ENCODE measurements at regions not wholly inside any gene's neighbourhood (a gene's known extent, or its start where the extent isn't known, plus 50 kb on each side); places are given as distances from the start of the nearest gene placed in this dataset.

GRCh38 chr6:9116026-9116425 is 680.7 kb upstream of the SLC35B3 start:
- ATAC-seq (no peak), DNase-seq (ENCODE audit: low read depth, low spot score) (no peak)
- no peaks in the 10 kb centered on the region for H3K9me3 ChIP-seq (ENCODE audit: control insufficient read depth, insufficient read depth, low read depth, low read length)
- no peak overlapping the region for H3K27ac ChIP-seq (ENCODE audit: low read length)
- H3K27me3 ChIP-seq (ENCODE audit: control insufficient read depth, insufficient read depth, low read length), result no peaks in the 10 kb centered on the region
- H3K4me3 ChIP-seq (ENCODE audit: low read depth in 2 of 2, low read length in 2 of 2), result no peak overlapping the region
- no TSS peak for BruUV-seq (replicated peaks)
- ChIA-PET POLR2A (no interaction called here), CTCF (no interaction called here)
- in situ Hi-C loops (cut with HindIII; ENCODE audit: low pct_unique_long_range_greater_than_20kb, low sequenced_read_pairs) (no loop called here), intact Hi-C loops (cut with micrococcal nuclease; ENCODE audit: unreplicated experiment) (no loop called here)
- TF ChIP-seq POLR2AphosphoS5 (IDR thresholded peaks at IDR 0.05; ENCODE audit: low read depth, low read length), result no peak
- TF ChIP-seq CTCF (IDR thresholded peaks at IDR 0.05), result no peak
- no peak for TF ChIP-seq REST (IDR thresholded peaks at IDR 0.05; ENCODE audit: insufficient read depth in 1 of 2, low read depth in 2 of 2, low read length in 1 of 2)
- TF ChIP-seq TCF7L2 (IDR thresholded peaks at IDR 0.05; ENCODE audit: low read depth, low read length), result no peak
- TF ChIP-seq SIN3A (IDR thresholded peaks at IDR 0.05; ENCODE audit: borderline replicate concordance, insufficient read depth, low read depth, low read length), result no peak
- no peaks in the 10 kb centered on the region for H3K4me1 ChIP-seq (ENCODE audit: control insufficient read depth, insufficient read depth, low read length)
- H3K36me3 ChIP-seq (ENCODE audit: control insufficient read depth, insufficient read depth, low read length), result no peaks in the 10 kb centered on the region

- Histone ChIP-seq H3K4me1 (ENCODE audit: control insufficient read depth, insufficient read depth, low read length) (no peaks in the 10 kb centered on the region), H3K27ac (ENCODE audit: low read length) (no peak overlapping the region), H3K4me3 (ENCODE audit: low read depth in 2 of 2, low read length in 2 of 2) (no peak overlapping the region), H3K9me3 (ENCODE audit: control insufficient read depth, insufficient read depth, low read depth, low read length) (no peaks in the 10 kb centered on the region), H3K27me3 (ENCODE audit: control insufficient read depth, insufficient read depth, low read length) (no peaks in the 10 kb centered on the region), H3K36me3 (ENCODE audit: control insufficient read depth, insufficient read depth, low read length) (no peaks in the 10 kb centered on the region)
- no TSS peak for BruUV-seq (replicated peaks)
- in situ Hi-C loops (cut with HindIII; ENCODE audit: low pct_unique_long_range_greater_than_20kb, low sequenced_read_pairs), result no loop called here
- DNase-seq (ENCODE audit: low read depth, low spot score) (no peak), ATAC-seq (no peak)
- intact Hi-C loops (cut with micrococcal nuclease; ENCODE audit: unreplicated experiment), result no loop called here
- TF ChIP-seq CTCF (IDR thresholded peaks at IDR 0.05), result no peak
- no peak for TF ChIP-seq SIN3A (IDR thresholded peaks at IDR 0.05; ENCODE audit: borderline replicate concordance, insufficient read depth, low read depth, low read length)
- no peak for TF ChIP-seq REST (IDR thresholded peaks at IDR 0.05; ENCODE audit: insufficient read depth in 1 of 2, low read depth in 2 of 2, low read length in 1 of 2)
- TF ChIP-seq TCF7L2 (IDR thresholded peaks at IDR 0.05; ENCODE audit: low read depth, low read length), result no peak
- TF ChIP-seq POLR2AphosphoS5 (IDR thresholded peaks at IDR 0.05; ENCODE audit: low read depth, low read length), result no peak
- ChIA-PET CTCF (no interaction called here), POLR2A (interaction anchor here (0.5 kb wide), 1 partner anchor 371 kb away, joined by 3 read pairs; no protein-coding TSS in a partner anchor)
Measured at GRCh38 chr6:9112544-9112943, 677.2 kb upstream of the SLC35B3 start.

All from Panc1 (cell line).